ENCODE measurements at regions not wholly inside any gene's neighbourhood (a gene's known extent, or its start where the extent isn't known, plus 50 kb on each side); places are given as distances from the start of the nearest gene placed in this dataset.

GRCh38 chr6:102763891-102764290, 1370.4 kb downstream of the GRIK2 start:
- Histone ChIP-seq H3K27ac (ENCODE audit: extremely low read depth, low read depth, low read length) (no peak overlapping the region), H3K4me1 (replicated peaks in 1 of 2; ENCODE audit: control insufficient read depth in 2 of 2, insufficient read depth in 2 of 2, low read length in 2 of 2) (no peaks in the 10 kb centered on the region), H3K9ac (ENCODE audit: insufficient read depth in 1 of 2, low read depth in 2 of 2, low read length in 2 of 2) (no peak overlapping the region), H3K4me3 (no peak overlapping the region), H3K9me3 (replicated peaks; ENCODE audit: control insufficient read depth, insufficient read depth, low read depth, low read length) (no peaks in the 10 kb centered on the region; the same call in 1 of the 2 replicates), H3K27me3 (ENCODE audit: control insufficient read depth in 2 of 2, insufficient read depth in 2 of 2, low read length in 2 of 2) (no peaks in the 10 kb centered on the region), H3K79me2 (ENCODE audit: control insufficient read depth, insufficient read depth, low read length) (no peaks in the 10 kb centered on the region), H3K36me3 (ENCODE audit: control insufficient read depth, insufficient read depth, low read length) (no peaks in the 10 kb centered on the region), H4K20me1 (replicated peaks; ENCODE audit: control insufficient read depth, insufficient read depth, low read length) (no peaks in the 10 kb centered on the region), H2AFZ (ENCODE audit: low read depth, low read length) (no peak overlapping the region), H3K9me1 (ENCODE audit: control insufficient read depth, insufficient read depth, low read length) (no peaks in the 10 kb centered on the region), H3K4me2 (ENCODE audit: insufficient read depth, low read length) (no peak overlapping the region)
- in situ Hi-C loops (cut with MboI) = no loop called here
- intact Hi-C loops (cut with micrococcal nuclease) = no loop called here
- 0% methylated on average over 2 of the region's 2 CpGs for WGBS (ENCODE audit: insufficient coverage, low coverage, missing lambda C conversion rate)
- no peak for TF ChIP-seq ARID1B (IDR thresholded peaks at IDR 0.05)
- TF ChIP-seq ZNF318 (IDR thresholded peaks at IDR 0.05; ENCODE audit: borderline replicate concordance in 1 of 2, low read depth in 1 of 2) = no peak
- no peak for TF ChIP-seq MBD2 (IDR thresholded peaks at IDR 0.05; ENCODE audit: borderline replicate concordance, low read depth)
- TF ChIP-seq, protein P1, sequence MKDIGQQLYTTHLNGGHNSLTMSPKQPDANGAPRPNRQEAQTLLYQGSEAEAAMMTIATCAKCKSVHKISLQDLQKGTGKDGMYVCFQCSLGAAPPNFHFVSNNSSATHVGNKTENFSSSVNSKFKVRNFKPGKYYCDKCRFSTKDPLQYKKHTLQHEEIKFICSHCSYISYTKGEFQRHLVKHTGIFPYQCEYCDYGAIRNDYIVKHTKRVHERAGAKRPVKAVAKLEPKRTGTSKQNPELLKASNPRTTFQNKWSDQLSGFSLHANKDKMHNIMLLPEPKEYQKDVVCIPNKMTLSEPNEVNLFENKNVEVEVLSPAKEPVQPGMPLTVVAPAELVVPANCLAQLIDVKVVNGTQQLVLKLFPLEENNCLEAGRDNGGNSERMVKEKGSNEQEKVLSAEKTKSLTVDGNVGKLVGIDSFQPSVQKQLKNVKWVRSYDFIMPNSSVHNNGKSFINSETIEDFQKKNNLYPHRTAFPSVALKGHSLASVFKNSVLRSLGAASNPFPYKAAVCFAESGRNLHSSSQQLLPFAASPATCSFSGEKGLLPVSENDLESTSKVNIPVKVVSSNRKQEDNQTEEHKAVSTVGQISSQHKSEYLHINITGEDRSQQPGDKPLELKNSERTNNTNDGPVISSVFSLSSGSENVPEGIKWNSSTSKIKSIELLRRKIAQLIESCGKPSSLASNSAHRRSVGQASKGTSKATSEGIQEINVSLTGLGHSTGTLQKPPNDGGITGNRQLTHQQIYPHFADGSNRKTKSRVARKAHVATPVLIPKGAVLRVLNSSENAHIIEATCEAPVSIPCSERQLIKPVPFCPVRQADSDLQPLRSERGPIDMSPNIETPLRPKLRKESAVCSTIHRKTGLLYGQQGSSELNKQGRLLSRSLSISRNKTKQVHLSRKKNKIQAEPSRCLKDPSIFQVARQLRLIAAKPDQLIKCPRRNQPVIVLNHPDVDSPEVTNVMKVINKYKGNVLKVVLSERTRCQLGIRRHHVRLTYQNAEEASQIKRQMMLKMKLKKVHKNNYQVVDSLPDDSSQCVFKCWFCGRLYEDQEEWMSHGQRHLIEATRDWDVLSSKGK (CRISPR knock-in tag; IDR thresholded peaks at IDR 0.05) = no peak
- TF ChIP-seq ZZZ3 (IDR thresholded peaks at IDR 0.05) = no peak
- TF ChIP-seq MXI1 (IDR thresholded peaks at IDR 0.05; ENCODE audit: low read depth, low read length) = no peak
- no peak for TF ChIP-seq NR4A1 (CRISPR knock-in tag; IDR thresholded peaks at IDR 0.05)
- no peak for TF ChIP-seq NR4A1 (tag; IDR thresholded peaks at IDR 0.05)
- TF ChIP-seq CSDE1 (IDR thresholded peaks at IDR 0.05) = no peak
- no peak for TF ChIP-seq MTF1 (CRISPR knock-in tag; IDR thresholded peaks at IDR 0.05; ENCODE audit: borderline replicate concordance)
- no peak for TF ChIP-seq SP1 (CRISPR knock-in tag; IDR thresholded peaks at IDR 0.05)
- no peak for TF ChIP-seq RBM22 (IDR thresholded peaks at IDR 0.05; ENCODE audit: low read depth, low read length, poor library complexity, severe bottlenecking)
- no peak for TF ChIP-seq ZNF780A (CRISPR knock-in tag; IDR thresholded peaks at IDR 0.05)
- TF ChIP-seq MECOM (CRISPR knock-in tag; IDR thresholded peaks at IDR 0.05) = no peak
- CTCF ChIA-PET (ENCODE audit: low intra/inter-chr PET ratio) = no interaction called here
- no peak for FAIRE-seq
- POLR2A ChIA-PET = no interaction called here
- no peak for DNase-seq (ENCODE audit: extremely low read depth in 1 of 4, low spot score in 3 of 4)
- BruUV-seq (replicated peaks) = no TSS peak
- no peak for ATAC-seq
